Peyer's patch (tissue), 4 donors: ENCODE measurements at regions not wholly inside any gene's neighbourhood (a gene's known extent, or its start where the extent isn't known, plus 50 kb on each side); places are given as distances from the start of the nearest gene placed in this dataset.

Experiments
- POLR2A ChIP-seq, 2 donors: fragments of 450-650 bp; IDR thresholded peaks; one replicate each; pipeline ENCODE4 v1.5.1; 2017; ENCODE audit warnings: antibody characterized with exemption in 2 of 2, mild to moderate bottlenecking in 2 of 2, moderate library complexity in 2 of 2
- TF ChIP-seq, protein P1 (sequence below), 6 experiments: fragments of 450-650 bp in 4 of 6; fragments of 200-600 bp in 2 of 6; sonication (generic) in 1 of 6; IDR thresholded peaks; one replicate each; pipeline ENCODE4 v1.5.1; 2017 to 2019; ENCODE audit warnings: antibody characterized with exemption in 6 of 6, mild to moderate bottlenecking in 3 of 6, moderate library complexity in 1 of 6

- TF ChIP-seq, protein P1, sequence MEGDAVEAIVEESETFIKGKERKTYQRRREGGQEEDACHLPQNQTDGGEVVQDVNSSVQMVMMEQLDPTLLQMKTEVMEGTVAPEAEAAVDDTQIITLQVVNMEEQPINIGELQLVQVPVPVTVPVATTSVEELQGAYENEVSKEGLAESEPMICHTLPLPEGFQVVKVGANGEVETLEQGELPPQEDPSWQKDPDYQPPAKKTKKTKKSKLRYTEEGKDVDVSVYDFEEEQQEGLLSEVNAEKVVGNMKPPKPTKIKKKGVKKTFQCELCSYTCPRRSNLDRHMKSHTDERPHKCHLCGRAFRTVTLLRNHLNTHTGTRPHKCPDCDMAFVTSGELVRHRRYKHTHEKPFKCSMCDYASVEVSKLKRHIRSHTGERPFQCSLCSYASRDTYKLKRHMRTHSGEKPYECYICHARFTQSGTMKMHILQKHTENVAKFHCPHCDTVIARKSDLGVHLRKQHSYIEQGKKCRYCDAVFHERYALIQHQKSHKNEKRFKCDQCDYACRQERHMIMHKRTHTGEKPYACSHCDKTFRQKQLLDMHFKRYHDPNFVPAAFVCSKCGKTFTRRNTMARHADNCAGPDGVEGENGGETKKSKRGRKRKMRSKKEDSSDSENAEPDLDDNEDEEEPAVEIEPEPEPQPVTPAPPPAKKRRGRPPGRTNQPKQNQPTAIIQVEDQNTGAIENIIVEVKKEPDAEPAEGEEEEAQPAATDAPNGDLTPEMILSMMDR (IDR thresholded peaks at IDR 0.05): no peak
- TF ChIP-seq POLR2A (IDR thresholded peaks at IDR 0.05): no peak
Measured at GRCh38 chr12:67910360-67911274, 78.6 kb upstream of the IFNG-AS1 start.
